ENCODE measurements at regions not wholly inside any gene's neighbourhood (a gene's known extent, or its start where the extent isn't known, plus 50 kb on each side); places are given as distances from the start of the nearest gene placed in this dataset.
"Not testable (repeated sequence)": the region's sequence is repeated elsewhere in the genome, so short reads cannot be mapped to it uniquely, and the experiment has no call there.

DNA sequence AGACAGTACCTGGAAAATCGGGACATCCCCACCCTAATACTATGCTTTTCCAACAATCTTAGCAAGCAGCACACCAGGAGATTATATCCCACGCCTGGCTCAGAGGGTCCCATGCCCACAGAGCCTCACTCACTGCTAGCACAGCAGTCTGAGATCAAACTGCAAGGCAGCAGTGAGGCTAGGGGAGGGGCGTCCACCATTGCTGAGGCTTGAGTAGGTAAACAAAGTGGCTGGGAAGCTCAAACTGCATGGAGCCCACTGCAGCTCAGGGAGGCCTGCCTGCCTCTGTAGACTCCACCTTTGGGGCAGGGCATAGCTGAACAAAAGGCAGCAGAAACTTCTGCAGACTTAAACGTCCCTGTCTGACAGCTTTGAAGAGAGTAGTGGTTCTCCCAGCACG is 275.5 kb downstream of the IKZF2 start:
- TF ChIP-seq, protein P1, sequence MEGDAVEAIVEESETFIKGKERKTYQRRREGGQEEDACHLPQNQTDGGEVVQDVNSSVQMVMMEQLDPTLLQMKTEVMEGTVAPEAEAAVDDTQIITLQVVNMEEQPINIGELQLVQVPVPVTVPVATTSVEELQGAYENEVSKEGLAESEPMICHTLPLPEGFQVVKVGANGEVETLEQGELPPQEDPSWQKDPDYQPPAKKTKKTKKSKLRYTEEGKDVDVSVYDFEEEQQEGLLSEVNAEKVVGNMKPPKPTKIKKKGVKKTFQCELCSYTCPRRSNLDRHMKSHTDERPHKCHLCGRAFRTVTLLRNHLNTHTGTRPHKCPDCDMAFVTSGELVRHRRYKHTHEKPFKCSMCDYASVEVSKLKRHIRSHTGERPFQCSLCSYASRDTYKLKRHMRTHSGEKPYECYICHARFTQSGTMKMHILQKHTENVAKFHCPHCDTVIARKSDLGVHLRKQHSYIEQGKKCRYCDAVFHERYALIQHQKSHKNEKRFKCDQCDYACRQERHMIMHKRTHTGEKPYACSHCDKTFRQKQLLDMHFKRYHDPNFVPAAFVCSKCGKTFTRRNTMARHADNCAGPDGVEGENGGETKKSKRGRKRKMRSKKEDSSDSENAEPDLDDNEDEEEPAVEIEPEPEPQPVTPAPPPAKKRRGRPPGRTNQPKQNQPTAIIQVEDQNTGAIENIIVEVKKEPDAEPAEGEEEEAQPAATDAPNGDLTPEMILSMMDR (IDR thresholded peaks at IDR 0.05): not testable (repeated sequence)
- TF ChIP-seq POLR2A (IDR thresholded peaks at IDR 0.05): not testable (repeated sequence)
